ENCODE measurements at regions not wholly inside any gene's neighbourhood (a gene's known extent, or its start where the extent isn't known, plus 50 kb on each side); places are given as distances from the start of the nearest gene placed in this dataset.

- no peaks in the 10 kb centered on the region for H3K4me1 Mint-ChIP-seq
Observed at GRCh38 chr5:51201708-51202107, 181.5 kb upstream of the ISL1 start.

More at GRCh38 chr5:51201708-51202107, 181.5 kb upstream of the ISL1 start:
- Histone ChIP-seq H4K5ac (ENCODE audit: insufficient read length, low read depth, low read length) (no peak overlapping the region), H4K8ac (replicated peaks; ENCODE audit: insufficient read length, low read depth, low read length) (no peak overlapping the region), H2AK5ac (ENCODE audit: insufficient read length, low read length) (no peak overlapping the region), H2BK15ac (ENCODE audit: low read depth, low read length) (no peak overlapping the region), H4K91ac (ENCODE audit: insufficient read length, low read depth, low read length) (no peak overlapping the region), H3K23me2 (ENCODE audit: insufficient read length, low read depth, low read length, poor library complexity, severe bottlenecking) (no peaks in the 10 kb centered on the region), H2BK5ac (ENCODE audit: insufficient read length, low read length) (no peak overlapping the region), H3K27me3 (ENCODE audit: insufficient read depth, low read length) (no peaks in the 10 kb centered on the region), H3T11ph (ENCODE audit: low read length) (no peak overlapping the region), H3K4me2 (ENCODE audit: insufficient read depth, insufficient read length, low read length) (no peak overlapping the region), H3K79me2 (ENCODE audit: insufficient read depth, low read length) (no peaks in the 10 kb centered on the region), H2BK120ac (ENCODE audit: low read depth, low read length, poor library complexity, severe bottlenecking) (no peak overlapping the region), H3K14ac (ENCODE audit: insufficient read depth, low read length) (no peak overlapping the region), H3K27ac (ENCODE audit: insufficient read length, low read depth, low read length) (no peak overlapping the region), H2BK20ac (ENCODE audit: low read depth, low read length, poor library complexity, severe bottlenecking) (no peak overlapping the region), H3K9me3 (ENCODE audit: control insufficient read depth, low read depth, low read length) (no peaks in the 10 kb centered on the region), H3K79me1 (ENCODE audit: insufficient read depth, low read depth, low read length, poor library complexity, severe bottlenecking) (no peaks in the 10 kb centered on the region), H3K56ac (ENCODE audit: insufficient read length, low read depth, low read length) (no peak overlapping the region), H2AFZ (ENCODE audit: low read length) (no peak overlapping the region), H3K4me1 (ENCODE audit: insufficient read depth, low read length) (no peaks in the 10 kb centered on the region), H3K4ac (ENCODE audit: low read depth, low read length) (no peak overlapping the region), H3K18ac (ENCODE audit: insufficient read length, low read depth, low read length) (no peak overlapping the region), H2BK12ac (ENCODE audit: insufficient read length, low read depth, low read length) (no peak overlapping the region), H3K9ac (ENCODE audit: extremely low read depth, insufficient read length, low read length) (no peak overlapping the region), H4K20me1 (ENCODE audit: control insufficient read depth, insufficient read depth, insufficient read length) (no peaks in the 10 kb centered on the region), H3K23ac (ENCODE audit: insufficient read length, low read depth, low read length) (no peak overlapping the region)
- Mint-ChIP-seq H3K36me3 (ENCODE audit: insufficient read depth in 1 of 3, low read depth in 3 of 3) (no peaks in the 10 kb centered on the region), H3K4me3 (no peak overlapping the region), H3K27me3 (ENCODE audit: low read depth) (no peaks in the 10 kb centered on the region), H3K27ac (no peak overlapping the region), H3K9me3 (no peaks in the 10 kb centered on the region)
- TF ChIP-seq CTCF (conservative IDR thresholded peaks at IDR 0.05) = no peak
- no peak for DNase-seq
- WGBS (ENCODE audit: extremely low coverage, insufficient read length, low lambda C conversion rate) = no CpG with 5 or more reads among the region's 1 CpG
